ENCODE measurements at regions not wholly inside any gene's neighbourhood (a gene's known extent, or its start where the extent isn't known, plus 50 kb on each side); places are given as distances from the start of the nearest gene placed in this dataset.

DNA sequence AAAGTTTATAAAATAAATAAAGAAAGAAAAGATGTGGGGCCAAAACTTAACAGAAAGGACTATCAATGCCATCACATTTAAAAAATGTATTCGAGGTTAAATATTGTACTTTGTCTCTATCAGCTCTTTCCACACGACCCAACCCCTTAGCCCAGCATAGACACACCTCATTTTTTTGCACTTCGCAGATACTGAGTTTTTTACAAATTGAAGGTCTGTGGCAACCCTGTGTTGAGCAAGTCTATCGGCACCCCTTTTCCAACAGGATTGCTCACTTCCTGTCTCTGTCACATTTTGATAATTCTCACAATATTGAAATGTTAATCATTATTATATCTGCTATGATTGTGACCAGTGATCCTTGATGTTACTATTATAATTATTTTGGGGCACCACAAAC is 151.6 kb upstream of the TBX20 start:
- TF ChIP-seq CBFB (CRISPR knock-in tag; IDR thresholded peaks at IDR 0.05) = no peak
- TF ChIP-seq MECOM (CRISPR knock-in tag; IDR thresholded peaks at IDR 0.05) = no peak
- TF ChIP-seq KLF13 (tag; IDR thresholded peaks at IDR 0.05; ENCODE audit: borderline replicate concordance, low read depth) = no peak
- TF ChIP-seq ZNF717 (CRISPR knock-in tag; IDR thresholded peaks at IDR 0.05) = no peak
- WGBS (ENCODE audit: insufficient coverage, low coverage, missing lambda C conversion rate) = 3% methylated on average over 4 of the region's 4 CpGs
- no peak for DNase-seq (ENCODE audit: extremely low read depth in 1 of 4, low spot score in 3 of 4)
- no peaks in the 10 kb centered on the region for H3K9me3 ChIP-seq (replicated peaks; ENCODE audit: control insufficient read depth, insufficient read depth, low read depth, low read length)
- no peak overlapping the region for H3K4me2 ChIP-seq (ENCODE audit: insufficient read depth, low read length)
- in situ Hi-C loops (cut with MboI) (no loop called here), intact Hi-C loops (cut with micrococcal nuclease) (no loop called here)
- ChIA-PET POLR2A (interaction anchor here (0.6 kb wide), 1 partner anchor 18 kb away, joined by 3 read pairs; no protein-coding TSS in a partner anchor), CTCF (ENCODE audit: low intra/inter-chr PET ratio) (no interaction called here)
- H3K9ac ChIP-seq (ENCODE audit: insufficient read depth in 1 of 2, low read depth in 2 of 2, low read length in 2 of 2) = no peak overlapping the region
- no peaks in the 10 kb centered on the region for H3K27me3 ChIP-seq (ENCODE audit: control insufficient read depth in 2 of 2, insufficient read depth in 2 of 2, low read length in 2 of 2)
- BruUV-seq (replicated peaks) = no TSS peak
- no peak overlapping the region for H3K27ac ChIP-seq (ENCODE audit: extremely low read depth, low read depth, low read length)
- ATAC-seq = no peak
- H4K20me1 ChIP-seq (replicated peaks; ENCODE audit: control insufficient read depth, insufficient read depth, low read length) = no peaks in the 10 kb centered on the region
- H2AFZ ChIP-seq (ENCODE audit: low read depth, low read length) = no peak overlapping the region
- H3K4me3 ChIP-seq = no peak overlapping the region
- H3K9me1 ChIP-seq (ENCODE audit: control insufficient read depth, insufficient read depth, low read length) = no peaks in the 10 kb centered on the region
- no peak for FAIRE-seq
- H3K36me3 ChIP-seq (ENCODE audit: control insufficient read depth, insufficient read depth, low read length) = no peaks in the 10 kb centered on the region
- no peaks in the 10 kb centered on the region for H3K79me2 ChIP-seq (ENCODE audit: control insufficient read depth, insufficient read depth, low read length)
- no peaks in the 10 kb centered on the region for H3K4me1 ChIP-seq (replicated peaks in 1 of 2; ENCODE audit: control insufficient read depth in 2 of 2, insufficient read depth in 2 of 2, low read length in 2 of 2)

DNA sequence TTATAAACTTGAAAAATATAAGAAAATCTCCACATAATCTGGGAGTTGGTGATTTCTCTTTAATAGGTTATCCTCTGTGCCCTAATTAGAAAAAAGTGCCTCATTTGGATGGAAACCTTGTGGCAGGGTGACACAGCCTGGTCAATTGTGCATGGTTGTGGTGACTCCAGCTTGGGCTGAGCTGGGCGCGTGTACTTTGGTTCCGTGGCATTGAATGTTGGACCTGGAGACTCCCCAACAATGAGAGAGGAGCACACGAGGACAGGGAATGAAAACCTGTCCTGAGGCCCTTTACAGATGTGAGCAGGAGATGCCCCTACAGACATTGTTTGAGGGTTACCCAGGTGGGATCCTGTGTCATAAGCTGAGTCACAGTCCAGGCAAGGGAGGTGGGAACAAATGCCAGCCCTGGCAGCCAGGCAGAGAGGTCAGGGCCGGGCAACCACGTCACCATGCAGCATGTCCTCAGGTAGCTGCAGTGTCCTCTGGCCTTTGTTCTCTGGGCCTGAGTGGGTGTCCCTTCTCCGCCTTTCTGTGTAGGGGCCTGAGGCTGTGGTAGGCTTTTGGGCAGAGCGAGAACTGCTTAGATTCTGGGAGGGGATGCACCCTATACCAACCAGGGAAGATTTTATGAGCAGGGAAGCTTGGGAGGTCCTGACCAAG is 147.4 kb upstream of the TBX20 start:
- H3K79me2 ChIP-seq (ENCODE audit: control insufficient read depth, insufficient read depth, low read length) = no peaks in the 10 kb centered on the region
- ATAC-seq (no peak), DNase-seq (ENCODE audit: extremely low read depth in 1 of 4, low spot score in 3 of 4) (no peak), FAIRE-seq (no peak)
- H3K27me3 ChIP-seq (ENCODE audit: control insufficient read depth in 2 of 2, insufficient read depth in 2 of 2, low read length in 2 of 2) = no peaks in the 10 kb centered on the region
- H3K9me1 ChIP-seq (ENCODE audit: control insufficient read depth, insufficient read depth, low read length) = no peaks in the 10 kb centered on the region
- no peak overlapping the region for H3K4me2 ChIP-seq (ENCODE audit: insufficient read depth, low read length)
- no peak overlapping the region; a peak in 1 of 4 replicates for H3K9ac ChIP-seq (ENCODE audit: insufficient read depth in 1 of 2, low read depth in 2 of 2, low read length in 2 of 2)
- no peaks in the 10 kb centered on the region for H3K9me3 ChIP-seq (replicated peaks; ENCODE audit: control insufficient read depth, insufficient read depth, low read depth, low read length)
- ChIA-PET CTCF (ENCODE audit: low intra/inter-chr PET ratio) (no interaction called here), POLR2A (no interaction called here)
- no peaks in the 10 kb centered on the region for H3K4me1 ChIP-seq (replicated peaks in 1 of 2; ENCODE audit: control insufficient read depth in 2 of 2, insufficient read depth in 2 of 2, low read length in 2 of 2)
- 0% methylated on average over 8 of the region's 8 CpGs for WGBS (ENCODE audit: insufficient coverage, low coverage, missing lambda C conversion rate)
- no peak overlapping the region for H3K4me3 ChIP-seq
- intact Hi-C loops (cut with micrococcal nuclease) (no loop called here), in situ Hi-C loops (cut with MboI) (no loop called here)
- H4K20me1 ChIP-seq (replicated peaks; ENCODE audit: control insufficient read depth, insufficient read depth, low read length) = no peaks in the 10 kb centered on the region
- H3K36me3 ChIP-seq (ENCODE audit: control insufficient read depth, insufficient read depth, low read length) = no peaks in the 10 kb centered on the region
- H2AFZ ChIP-seq (ENCODE audit: low read depth, low read length) = no peak overlapping the region
- H3K27ac ChIP-seq (ENCODE audit: extremely low read depth, low read depth, low read length) = no peak overlapping the region
- no TSS peak for BruUV-seq (replicated peaks)
- TF ChIP-seq KLF1 (tag; IDR thresholded peaks at IDR 0.05) (no peak), ARHGAP35 (IDR thresholded peaks at IDR 0.05; ENCODE audit: partially characterized antibody) (no peak), FOXK1 (CRISPR knock-in tag; IDR thresholded peaks at IDR 0.05; ENCODE audit: borderline replicate concordance) (no peak), MECOM (CRISPR knock-in tag; IDR thresholded peaks at IDR 0.05) (no peak), STAT5A (IDR thresholded peaks at IDR 0.05; ENCODE audit: borderline replicate concordance, low read length) (no peak)
- TF ChIP-seq, protein P1, sequence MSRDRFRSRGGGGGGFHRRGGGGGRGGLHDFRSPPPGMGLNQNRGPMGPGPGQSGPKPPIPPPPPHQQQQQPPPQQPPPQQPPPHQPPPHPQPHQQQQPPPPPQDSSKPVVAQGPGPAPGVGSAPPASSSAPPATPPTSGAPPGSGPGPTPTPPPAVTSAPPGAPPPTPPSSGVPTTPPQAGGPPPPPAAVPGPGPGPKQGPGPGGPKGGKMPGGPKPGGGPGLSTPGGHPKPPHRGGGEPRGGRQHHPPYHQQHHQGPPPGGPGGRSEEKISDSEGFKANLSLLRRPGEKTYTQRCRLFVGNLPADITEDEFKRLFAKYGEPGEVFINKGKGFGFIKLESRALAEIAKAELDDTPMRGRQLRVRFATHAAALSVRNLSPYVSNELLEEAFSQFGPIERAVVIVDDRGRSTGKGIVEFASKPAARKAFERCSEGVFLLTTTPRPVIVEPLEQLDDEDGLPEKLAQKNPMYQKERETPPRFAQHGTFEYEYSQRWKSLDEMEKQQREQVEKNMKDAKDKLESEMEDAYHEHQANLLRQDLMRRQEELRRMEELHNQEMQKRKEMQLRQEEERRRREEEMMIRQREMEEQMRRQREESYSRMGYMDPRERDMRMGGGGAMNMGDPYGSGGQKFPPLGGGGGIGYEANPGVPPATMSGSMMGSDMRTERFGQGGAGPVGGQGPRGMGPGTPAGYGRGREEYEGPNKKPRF (IDR thresholded peaks at IDR 0.05; ENCODE audit: low read depth, low read length) = no peak
- TF ChIP-seq, protein P2, sequence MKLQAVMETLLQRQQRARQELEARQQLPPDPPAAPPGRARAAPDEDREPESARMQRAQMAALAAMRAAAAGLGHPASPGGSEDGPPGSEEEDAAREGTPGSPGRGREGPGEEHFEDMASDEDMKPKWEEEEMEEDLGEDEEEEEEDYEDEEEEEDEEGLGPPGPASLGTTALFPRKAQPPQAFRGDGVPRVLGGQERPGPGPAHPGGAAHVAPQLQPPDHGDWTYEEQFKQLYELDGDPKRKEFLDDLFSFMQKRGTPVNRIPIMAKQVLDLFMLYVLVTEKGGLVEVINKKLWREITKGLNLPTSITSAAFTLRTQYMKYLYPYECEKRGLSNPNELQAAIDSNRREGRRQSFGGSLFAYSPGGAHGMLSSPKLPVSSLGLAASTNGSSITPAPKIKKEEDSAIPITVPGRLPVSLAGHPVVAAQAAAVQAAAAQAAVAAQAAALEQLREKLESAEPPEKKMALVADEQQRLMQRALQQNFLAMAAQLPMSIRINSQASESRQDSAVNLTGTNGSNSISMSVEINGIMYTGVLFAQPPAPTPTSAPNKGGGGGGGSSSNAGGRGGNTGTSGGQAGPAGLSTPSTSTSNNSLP (IDR thresholded peaks at IDR 0.05; ENCODE audit: borderline replicate concordance, low read depth, low read length) = no peak
- TF ChIP-seq, protein P3, sequence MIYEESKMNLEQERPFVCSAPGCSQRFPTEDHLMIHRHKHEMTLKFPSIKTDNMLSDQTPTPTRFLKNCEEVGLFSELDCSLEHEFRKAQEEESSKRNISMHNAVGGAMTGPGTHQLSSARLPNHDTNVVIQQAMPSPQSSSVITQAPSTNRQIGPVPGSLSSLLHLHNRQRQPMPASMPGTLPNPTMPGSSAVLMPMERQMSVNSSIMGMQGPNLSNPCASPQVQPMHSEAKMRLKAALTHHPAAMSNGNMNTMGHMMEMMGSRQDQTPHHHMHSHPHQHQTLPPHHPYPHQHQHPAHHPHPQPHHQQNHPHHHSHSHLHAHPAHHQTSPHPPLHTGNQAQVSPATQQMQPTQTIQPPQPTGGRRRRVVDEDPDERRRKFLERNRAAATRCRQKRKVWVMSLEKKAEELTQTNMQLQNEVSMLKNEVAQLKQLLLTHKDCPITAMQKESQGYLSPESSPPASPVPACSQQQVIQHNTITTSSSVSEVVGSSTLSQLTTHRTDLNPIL (CRISPR knock-in tag; IDR thresholded peaks at IDR 0.05) = no peak
